B cell (primary cell): ENCODE measurements at regions not wholly inside any gene's neighbourhood (a gene's known extent, or its start where the extent isn't known, plus 50 kb on each side); places are given as distances from the start of the nearest gene placed in this dataset.

Experiments used
- ATAC-seq: fragments of 200-7000 bp; cut with Tn5 transposase; one replicate; pipeline ENCODE4 v1.10.0; 2021; ENCODE audit warnings: low read depth, mild to moderate bottlenecking, moderate number of reproducible peaks, moderate library complexity
- CTCF ChIA-PET: fragments of 350-600 bp; sonication (Branson Sonifier 250); formaldehyde crosslinking; loops from one replicate; lab custom pipeline; 2021; ENCODE audit warnings: antibody characterized with exemption, inconsistent platforms; lab: Charles Lee
- POLR2A ChIA-PET: fragments of 350-600 bp; sonication (Branson Sonifier 250); formaldehyde crosslinking; loops from one replicate; lab custom pipeline; 2021; ENCODE audit warnings: antibody characterized with exemption; lab: Charles Lee
- DNase-seq: peaks from one replicate; pipeline ENCODE4 v3.0.0; 2013
- H2AFZ ChIP-seq: 2 replicates; pipeline ENCODE4 v1.6.1; 2012; ENCODE audit warnings: mild to moderate bottlenecking, low read depth, low read length; ENCODE audit not compliant: insufficient read depth, poor library complexity, severe bottlenecking
- H3K27ac ChIP-seq, 2 donors: 1 replicate in 1 of 2; 2 replicates in 1 of 2; pipeline ENCODE4 v1.5.1; 2012 to 2013; ENCODE audit warnings: low read length in 2 of 2, mild to moderate bottlenecking in 2 of 2, moderate library complexity in 1 of 2
- H3K27me3 ChIP-seq, 4 experiments: fragments of 200-600 bp in 1 of 4; sonication (generic) in 1 of 4; replicated peaks in 1 of 4; 1 replicate in 2 of 4; 2 replicates in 2 of 4; pipeline versions ENCODE4 v1.6.1 to v1.7.0; 2013 to 2016; ENCODE audit warnings: low read length in 3 of 4, mild to moderate bottlenecking in 2 of 4, mixed read lengths in 1 of 4, moderate library complexity in 1 of 4; ENCODE audit not compliant: insufficient read depth in 4 of 4, control insufficient read depth in 3 of 4; ENCODE audit errors: control extremely low read depth in 1 of 4
- H3K36me3 ChIP-seq, 2 experiments: replicated peaks in 1 of 2; 1 replicate in 1 of 2; 2 replicates in 1 of 2; pipeline versions ENCODE4 v1.6.1 to v1.7.1; 2013; ENCODE audit warnings: low read length in 1 of 2; ENCODE audit not compliant: insufficient read depth in 2 of 2, control insufficient read depth in 1 of 2; ENCODE audit errors: control extremely low read depth in 1 of 2, extremely low read depth in 1 of 2
- H3K4me1 ChIP-seq, 2 donors: fragments of 200-600 bp in 1 of 2; sonication (generic) in 1 of 2; 1 replicate in 1 of 2; 2 replicates in 1 of 2; pipeline versions ENCODE4 v1.5.1 to v1.6.1; 2013 to 2017; ENCODE audit warnings: low read length in 2 of 2; ENCODE audit not compliant: control insufficient read depth in 2 of 2, insufficient read depth in 2 of 2
- H3K4me2 ChIP-seq: replicated peaks from 2 replicates; pipeline ENCODE3; 2012; ENCODE audit warnings: mild to moderate bottlenecking, low read depth, low read length; ENCODE audit not compliant: poor library complexity, severe bottlenecking
- H3K4me3 ChIP-seq, 5 experiments: fragments of 200-600 bp in 1 of 5; sonication (generic) in 1 of 5; 1 replicate in 3 of 5; 2 replicates in 2 of 5; pipeline versions ENCODE4 v1.5.1 to v1.7.0; 2011 to 2016; ENCODE audit warnings: low read length in 4 of 5, mild to moderate bottlenecking in 4 of 5, low read depth in 2 of 5, control low read depth in 1 of 5, moderate library complexity in 1 of 5; ENCODE audit not compliant: insufficient read depth in 1 of 5; ENCODE audit errors: control extremely low read depth in 1 of 5, extremely low read depth in 1 of 5
- H3K79me2 ChIP-seq: fragments of 200-600 bp; sonication (generic); one replicate; pipeline ENCODE4 v1.6.0; 2016; ENCODE audit warnings: low read length; ENCODE audit not compliant: control insufficient read depth, insufficient read depth
- H3K9ac ChIP-seq: fragments of 200-600 bp; sonication (generic); 2 replicates; pipeline ENCODE4 v1.6.1; 2017; ENCODE audit warnings: mild to moderate bottlenecking, low read length, moderate library complexity
- H3K9me3 ChIP-seq, 3 donors: one replicate each; pipeline versions ENCODE4 v1.6.1 to v1.7.1; 2013; ENCODE audit warnings: low read length in 2 of 3; ENCODE audit not compliant: control insufficient read depth in 2 of 3, insufficient read depth in 1 of 3; ENCODE audit errors: control extremely low read depth in 1 of 3
- H4K20me1 ChIP-seq: 2 replicates; pipeline ENCODE4 v1.6.0; 2012; ENCODE audit warnings: mild to moderate bottlenecking, low read length; ENCODE audit not compliant: insufficient read depth, control insufficient read depth, poor library complexity, severe bottlenecking
- H3K27ac Mint-ChIP-seq: one replicate; pipeline ENCODE4 v1.8.0; 2021; ENCODE audit warnings: mixed read lengths
- H3K27me3 Mint-ChIP-seq: one replicate; pipeline ENCODE4 v1.8.0; 2021; ENCODE audit warnings: mixed read lengths
- H3K4me1 Mint-ChIP-seq: one replicate; pipeline ENCODE4 v1.8.0; 2021; ENCODE audit warnings: mixed read lengths
- H3K4me3 Mint-ChIP-seq: one replicate; pipeline ENCODE4 v1.8.0; 2021; ENCODE audit warnings: mixed read lengths
- H3K9me3 Mint-ChIP-seq: one replicate; pipeline ENCODE4 v1.8.0; 2022; ENCODE audit warnings: mixed read lengths; ENCODE audit not compliant: insufficient read depth
- EZH2 ChIP-seq: IDR thresholded peaks from 2 replicates; pipeline ENCODE4 v1.6.1; 2012; ENCODE audit warnings: borderline replicate concordance, low read depth, mild to moderate bottlenecking, moderate library complexity, low read length; ENCODE audit not compliant: insufficient read depth, poor library complexity, severe bottlenecking
- whole genome bisulfite sequencing: methylation state at CpG from one replicate; pipeline ENCODE4 v1.1.5; 2013; ENCODE audit warnings: missing lambda C conversion rate; ENCODE audit not compliant: insufficient coverage; 5-methylcytosine and 5-hydroxymethylcytosine counted together
- intact Hi-C: fragments of 100-400 bp; cut with micrococcal nuclease; formaldehyde crosslinking; loops from one replicate; pipeline ENCODE4 v1.10.0; 2022
- TF ChIP-seq, protein P1 (sequence below): fragments of 200-600 bp; IDR thresholded peaks from one replicate; pipeline ENCODE4 v1.8.0; 2022; ENCODE audit warnings: antibody characterized with exemption, mild to moderate bottlenecking

GRCh38 chr5:2000591-2000990, 117.9 kb upstream of the IRX4 start:
- Mint-ChIP-seq H3K9me3 (peaks cover 3% of the 10 kb centered on the region), H3K4me3 (no peak overlapping the region), H3K4me1 (no peaks in the 10 kb centered on the region), H3K27ac (no peak overlapping the region), H3K27me3 (peaks cover 9% of the 10 kb centered on the region)
- TF ChIP-seq, protein P1, sequence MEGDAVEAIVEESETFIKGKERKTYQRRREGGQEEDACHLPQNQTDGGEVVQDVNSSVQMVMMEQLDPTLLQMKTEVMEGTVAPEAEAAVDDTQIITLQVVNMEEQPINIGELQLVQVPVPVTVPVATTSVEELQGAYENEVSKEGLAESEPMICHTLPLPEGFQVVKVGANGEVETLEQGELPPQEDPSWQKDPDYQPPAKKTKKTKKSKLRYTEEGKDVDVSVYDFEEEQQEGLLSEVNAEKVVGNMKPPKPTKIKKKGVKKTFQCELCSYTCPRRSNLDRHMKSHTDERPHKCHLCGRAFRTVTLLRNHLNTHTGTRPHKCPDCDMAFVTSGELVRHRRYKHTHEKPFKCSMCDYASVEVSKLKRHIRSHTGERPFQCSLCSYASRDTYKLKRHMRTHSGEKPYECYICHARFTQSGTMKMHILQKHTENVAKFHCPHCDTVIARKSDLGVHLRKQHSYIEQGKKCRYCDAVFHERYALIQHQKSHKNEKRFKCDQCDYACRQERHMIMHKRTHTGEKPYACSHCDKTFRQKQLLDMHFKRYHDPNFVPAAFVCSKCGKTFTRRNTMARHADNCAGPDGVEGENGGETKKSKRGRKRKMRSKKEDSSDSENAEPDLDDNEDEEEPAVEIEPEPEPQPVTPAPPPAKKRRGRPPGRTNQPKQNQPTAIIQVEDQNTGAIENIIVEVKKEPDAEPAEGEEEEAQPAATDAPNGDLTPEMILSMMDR: no peak
- TF ChIP-seq EZH2: no peak
- Histone ChIP-seq H3K79me2 (no peaks in the 10 kb centered on the region), H3K36me3 (no peaks in the 10 kb centered on the region), H3K27ac (no peak overlapping the region), H3K4me1 (no peaks in the 10 kb centered on the region), H2AFZ (no peak overlapping the region), H3K9me3 (peaks cover 0 to 20% (median 0%) of the 10 kb centered on the region in 3 donors), H3K27me3 (no peaks in the 10 kb centered on the region), H3K4me2 (no peak overlapping the region), H3K9ac (no peak overlapping the region), H4K20me1 (no peaks in the 10 kb centered on the region), H3K4me3 (no peak overlapping the region)
- WGBS: 86% methylated on average over 12 of the region's 12 CpGs
- DNase-seq (no peak), ATAC-seq (no peak)
- intact Hi-C loops: no loop called here
- ChIA-PET CTCF (no interaction called here), POLR2A (no interaction called here)

DNA sequence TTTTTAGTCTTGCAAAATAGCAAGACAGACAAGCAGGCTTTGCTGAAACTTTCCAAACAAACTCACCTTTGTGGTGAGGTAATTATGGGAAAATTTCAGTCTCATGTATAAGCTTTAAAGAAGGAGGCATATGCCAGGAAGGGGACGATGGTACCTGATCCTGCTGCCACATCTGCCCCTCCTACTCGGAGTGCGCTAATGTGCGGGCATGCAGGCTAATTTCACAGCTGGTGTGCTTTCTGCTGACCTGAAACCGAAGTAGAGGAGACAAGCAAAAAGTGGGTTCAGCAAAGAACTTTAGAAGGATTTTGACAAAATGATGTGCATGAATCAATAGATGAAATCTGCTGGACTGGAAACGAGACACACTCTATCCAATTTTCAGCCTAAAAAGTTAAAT, 117.1 kb upstream of the IRX4 start:
- ChIA-PET CTCF (no interaction called here), POLR2A (no interaction called here)
- H3K4me3 Mint-ChIP-seq: no peak overlapping the region
- intact Hi-C loops: no loop called here
- H3K4me1 Mint-ChIP-seq: no peaks in the 10 kb centered on the region
- Histone ChIP-seq H3K27ac (no peak overlapping the region), H3K9ac (no peak overlapping the region), H3K4me2 (no peak overlapping the region), H2AFZ (no peak overlapping the region), H4K20me1 (no peaks in the 10 kb centered on the region), H3K27me3 (no peaks in the 10 kb centered on the region), H3K79me2 (no peaks in the 10 kb centered on the region), H3K9me3 (peaks cover 0 to 13% (median 0%) of the 10 kb centered on the region in 3 donors), H3K36me3 (no peaks in the 10 kb centered on the region), H3K4me1 (no peaks in the 10 kb centered on the region), H3K4me3 (no peak overlapping the region)
- H3K27ac Mint-ChIP-seq: no peak overlapping the region
- H3K27me3 Mint-ChIP-seq: peaks cover 9% of the 10 kb centered on the region
- H3K9me3 Mint-ChIP-seq: peaks cover 3% of the 10 kb centered on the region
- 80% methylated on average over 5 of the region's 6 CpGs for WGBS
- DNase-seq (no peak), ATAC-seq (no peak)
- TF ChIP-seq, protein P1: no peak
- no peak for TF ChIP-seq EZH2
